Liver (tissue), 8 donors: ENCODE measurements at regions not wholly inside any gene's neighbourhood (a gene's known extent, or its start where the extent isn't known, plus 50 kb on each side); places are given as distances from the start of the nearest gene placed in this dataset.

Experiments used
- DNase-seq: peaks from one replicate; pipeline ENCODE4 v3.0.0-alpha.2; 2017; ENCODE audit warnings: low spot score
- H3K27ac ChIP-seq, 2 donors: one replicate each; pipeline ENCODE4 v1.7.0; 2013; ENCODE audit warnings: inconsistent platforms in 2 of 2, low read length in 2 of 2, control low read depth in 1 of 2, low read depth in 1 of 2, mild to moderate bottlenecking in 1 of 2
- H3K27me3 ChIP-seq, 4 donors: one replicate each; pipeline versions ENCODE4 v1.6.1 to v1.7.0; 2013; ENCODE audit warnings: low read length in 3 of 4, inconsistent platforms in 1 of 4, mild to moderate bottlenecking in 1 of 4, moderate library complexity in 1 of 4; ENCODE audit not compliant: control insufficient read depth in 4 of 4, insufficient read depth in 4 of 4
- H3K36me3 ChIP-seq, 4 donors: one replicate each; pipeline versions ENCODE4 v1.6.1 to v1.7.0; 2013; ENCODE audit warnings: low read length in 3 of 4, mild to moderate bottlenecking in 3 of 4, low read depth in 1 of 4, moderate library complexity in 1 of 4; ENCODE audit not compliant: control insufficient read depth in 4 of 4, insufficient read depth in 3 of 4
- H3K4me1 ChIP-seq, 4 donors: one replicate each; pipeline versions ENCODE4 v1.6.1 to v1.7.0; 2013; ENCODE audit warnings: low read length in 3 of 4, mild to moderate bottlenecking in 3 of 4, moderate library complexity in 1 of 4; ENCODE audit not compliant: control insufficient read depth in 4 of 4, insufficient read depth in 4 of 4
- H3K4me3 ChIP-seq, 3 donors: one replicate each; pipeline versions ENCODE4 v1.6.1 to v1.7.0; 2013; ENCODE audit warnings: low read length in 3 of 3, control low read depth in 1 of 3, low read depth in 1 of 3, mild to moderate bottlenecking in 1 of 3
- H3K9ac ChIP-seq, 2 donors: one replicate each; pipeline ENCODE4 v1.7.0; 2013; ENCODE audit warnings: low read length in 2 of 2, mild to moderate bottlenecking in 2 of 2, moderate library complexity in 2 of 2, control low read depth in 1 of 2, low read depth in 1 of 2
- H3K9me3 ChIP-seq, 4 donors: one replicate each; pipeline versions ENCODE4 v1.6.1 to v1.7.0; 2013; ENCODE audit warnings: low read length in 3 of 4; ENCODE audit not compliant: control insufficient read depth in 4 of 4
- EGR1 ChIP-seq, 2 donors: IDR thresholded peaks; 2 replicates each; pipeline ENCODE4 v1.6.1; 2016 to 2018; ENCODE audit warnings: antibody characterized with exemption in 2 of 2, low read depth in 2 of 2
- FOXA1 ChIP-seq: IDR thresholded peaks from 2 replicates; pipeline ENCODE4 v1.6.1; 2016; ENCODE audit warnings: antibody characterized with exemption
- FOXA2 ChIP-seq: IDR thresholded peaks from 2 replicates; pipeline ENCODE4 v1.6.1; 2016; ENCODE audit warnings: antibody characterized with exemption
- GABPA ChIP-seq, 2 donors: IDR thresholded peaks in 1 of 2; conservative IDR thresholded peaks in 1 of 2; 2 replicates each; pipeline ENCODE4 v1.6.1; 2016; ENCODE audit warnings: antibody characterized with exemption in 2 of 2, mild to moderate bottlenecking in 1 of 2, moderate library complexity in 1 of 2
- HNF4A ChIP-seq, 2 donors: conservative IDR thresholded peaks; 2 replicates each; pipeline ENCODE4 v1.6.1; 2016; ENCODE audit warnings: antibody characterized with exemption in 2 of 2, mild to moderate bottlenecking in 2 of 2
- HNF4G ChIP-seq: IDR thresholded peaks from 2 replicates; pipeline ENCODE4 v1.6.1; 2016; ENCODE audit warnings: antibody characterized with exemption
- JUND ChIP-seq, 2 donors: IDR thresholded peaks; 2 replicates each; pipeline ENCODE4 v1.6.1; 2016; ENCODE audit warnings: antibody characterized with exemption in 2 of 2
- NR2F2 ChIP-seq: IDR thresholded peaks from 2 replicates; pipeline ENCODE4 v1.6.1; 2016; ENCODE audit warnings: antibody characterized with exemption
- RAD21 ChIP-seq, 2 donors: IDR thresholded peaks; 2 replicates each; pipeline ENCODE4 v1.6.1; 2016; ENCODE audit warnings: antibody characterized with exemption in 2 of 2, mild to moderate bottlenecking in 2 of 2
- RXRA ChIP-seq, 2 donors: IDR thresholded peaks; 2 replicates each; pipeline ENCODE4 v1.6.1; 2017 to 2018; ENCODE audit warnings: antibody characterized with exemption in 2 of 2, mild to moderate bottlenecking in 1 of 2
- SP1 ChIP-seq: IDR thresholded peaks from 2 replicates; pipeline ENCODE4 v1.6.1; 2018; ENCODE audit warnings: antibody characterized with exemption, mild to moderate bottlenecking
- TAF1 ChIP-seq: conservative IDR thresholded peaks from 2 replicates; pipeline ENCODE4 v1.6.1; 2016; ENCODE audit warnings: antibody characterized with exemption, mild to moderate bottlenecking
- YY1 ChIP-seq: IDR thresholded peaks from 2 replicates; pipeline ENCODE4 v1.6.1; 2016; ENCODE audit warnings: antibody characterized with exemption, mild to moderate bottlenecking
- WGBS: extraction: QIAGEN DNeasy Blood & Tissue Kit; methylation state at CpG from one replicate; pipeline ENCODE4 v1.1.7; 2013; 5-methylcytosine and 5-hydroxymethylcytosine counted together
- TF ChIP-seq, protein P1 (sequence below): IDR thresholded peaks from 2 replicates; pipeline ENCODE4 v1.6.1; 2016; ENCODE audit warnings: antibody characterized with exemption
- TF ChIP-seq, protein P2 (sequence below): IDR thresholded peaks from 2 replicates; pipeline ENCODE4 v1.6.1; 2016; ENCODE audit warnings: antibody characterized with exemption
- TF ChIP-seq, protein P3 (sequence below): fragments of 150-350 bp; IDR thresholded peaks from 2 replicates; pipeline ENCODE4 v1.5.1; 2017; ENCODE audit warnings: improper control_type of control experiment, low read depth, low read length; ENCODE audit not compliant: missing input control
- TF ChIP-seq, protein P4 (sequence below): IDR thresholded peaks from 2 replicates; pipeline ENCODE4 v1.6.1; 2016; ENCODE audit warnings: antibody characterized with exemption, mild to moderate bottlenecking
- TF ChIP-seq, protein P5 (sequence below): IDR thresholded peaks from 2 replicates; pipeline ENCODE4 v1.6.1; 2016; ENCODE audit warnings: antibody characterized with exemption
- donor health status: healthy.
- donor health status: healthy.
- donor health status: healthy.
- donor health status: healthy.
- donor health status: healthy.

- H3K36me3 ChIP-seq = no peaks in the 10 kb centered on the region
- H3K27ac ChIP-seq = no peak overlapping the region
- H3K4me1 ChIP-seq = no peaks in the 10 kb centered on the region
- H3K9ac ChIP-seq = no peak overlapping the region
- H3K9me3 ChIP-seq = peaks cover 0 to 4% (median 0%) of the 10 kb centered on the region in 4 donors
- no peak for DNase-seq
- no peak overlapping the region for H3K4me3 ChIP-seq
- H3K27me3 ChIP-seq = no peaks in the 10 kb centered on the region
- TF ChIP-seq SP1 = no peak
- TF ChIP-seq, protein P1, sequence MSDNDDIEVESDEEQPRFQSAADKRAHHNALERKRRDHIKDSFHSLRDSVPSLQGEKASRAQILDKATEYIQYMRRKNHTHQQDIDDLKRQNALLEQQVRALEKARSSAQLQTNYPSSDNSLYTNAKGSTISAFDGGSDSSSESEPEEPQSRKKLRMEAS = no peak
- TF ChIP-seq TAF1 = no peak
- no peak for TF ChIP-seq FOXA2
- no peak for TF ChIP-seq RXRA (IDR thresholded peaks at IDR 0.05)
- no peak for TF ChIP-seq JUND (IDR thresholded peaks at IDR 0.05)
- TF ChIP-seq YY1 = no peak
- TF ChIP-seq GABPA (IDR thresholded peaks at IDR 0.05 in 1 of 2, conservative IDR thresholded peaks at IDR 0.05 in 1 of 2) = no peak
- no peak for TF ChIP-seq FOXA1
- no peak for TF ChIP-seq HNF4A (conservative IDR thresholded peaks at IDR 0.05)
- TF ChIP-seq, protein P2, sequence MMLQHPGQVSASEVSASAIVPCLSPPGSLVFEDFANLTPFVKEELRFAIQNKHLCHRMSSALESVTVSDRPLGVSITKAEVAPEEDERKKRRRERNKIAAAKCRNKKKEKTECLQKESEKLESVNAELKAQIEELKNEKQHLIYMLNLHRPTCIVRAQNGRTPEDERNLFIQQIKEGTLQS = no peak
- TF ChIP-seq NR2F2 = no peak
- no peak for TF ChIP-seq EGR1 (IDR thresholded peaks at IDR 0.05; ENCODE audit: low read depth in 2 of 2)
- TF ChIP-seq, protein P3, sequence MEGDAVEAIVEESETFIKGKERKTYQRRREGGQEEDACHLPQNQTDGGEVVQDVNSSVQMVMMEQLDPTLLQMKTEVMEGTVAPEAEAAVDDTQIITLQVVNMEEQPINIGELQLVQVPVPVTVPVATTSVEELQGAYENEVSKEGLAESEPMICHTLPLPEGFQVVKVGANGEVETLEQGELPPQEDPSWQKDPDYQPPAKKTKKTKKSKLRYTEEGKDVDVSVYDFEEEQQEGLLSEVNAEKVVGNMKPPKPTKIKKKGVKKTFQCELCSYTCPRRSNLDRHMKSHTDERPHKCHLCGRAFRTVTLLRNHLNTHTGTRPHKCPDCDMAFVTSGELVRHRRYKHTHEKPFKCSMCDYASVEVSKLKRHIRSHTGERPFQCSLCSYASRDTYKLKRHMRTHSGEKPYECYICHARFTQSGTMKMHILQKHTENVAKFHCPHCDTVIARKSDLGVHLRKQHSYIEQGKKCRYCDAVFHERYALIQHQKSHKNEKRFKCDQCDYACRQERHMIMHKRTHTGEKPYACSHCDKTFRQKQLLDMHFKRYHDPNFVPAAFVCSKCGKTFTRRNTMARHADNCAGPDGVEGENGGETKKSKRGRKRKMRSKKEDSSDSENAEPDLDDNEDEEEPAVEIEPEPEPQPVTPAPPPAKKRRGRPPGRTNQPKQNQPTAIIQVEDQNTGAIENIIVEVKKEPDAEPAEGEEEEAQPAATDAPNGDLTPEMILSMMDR = no peak
- TF ChIP-seq RAD21 (IDR thresholded peaks at IDR 0.05) = no peak
- TF ChIP-seq, protein P4, sequence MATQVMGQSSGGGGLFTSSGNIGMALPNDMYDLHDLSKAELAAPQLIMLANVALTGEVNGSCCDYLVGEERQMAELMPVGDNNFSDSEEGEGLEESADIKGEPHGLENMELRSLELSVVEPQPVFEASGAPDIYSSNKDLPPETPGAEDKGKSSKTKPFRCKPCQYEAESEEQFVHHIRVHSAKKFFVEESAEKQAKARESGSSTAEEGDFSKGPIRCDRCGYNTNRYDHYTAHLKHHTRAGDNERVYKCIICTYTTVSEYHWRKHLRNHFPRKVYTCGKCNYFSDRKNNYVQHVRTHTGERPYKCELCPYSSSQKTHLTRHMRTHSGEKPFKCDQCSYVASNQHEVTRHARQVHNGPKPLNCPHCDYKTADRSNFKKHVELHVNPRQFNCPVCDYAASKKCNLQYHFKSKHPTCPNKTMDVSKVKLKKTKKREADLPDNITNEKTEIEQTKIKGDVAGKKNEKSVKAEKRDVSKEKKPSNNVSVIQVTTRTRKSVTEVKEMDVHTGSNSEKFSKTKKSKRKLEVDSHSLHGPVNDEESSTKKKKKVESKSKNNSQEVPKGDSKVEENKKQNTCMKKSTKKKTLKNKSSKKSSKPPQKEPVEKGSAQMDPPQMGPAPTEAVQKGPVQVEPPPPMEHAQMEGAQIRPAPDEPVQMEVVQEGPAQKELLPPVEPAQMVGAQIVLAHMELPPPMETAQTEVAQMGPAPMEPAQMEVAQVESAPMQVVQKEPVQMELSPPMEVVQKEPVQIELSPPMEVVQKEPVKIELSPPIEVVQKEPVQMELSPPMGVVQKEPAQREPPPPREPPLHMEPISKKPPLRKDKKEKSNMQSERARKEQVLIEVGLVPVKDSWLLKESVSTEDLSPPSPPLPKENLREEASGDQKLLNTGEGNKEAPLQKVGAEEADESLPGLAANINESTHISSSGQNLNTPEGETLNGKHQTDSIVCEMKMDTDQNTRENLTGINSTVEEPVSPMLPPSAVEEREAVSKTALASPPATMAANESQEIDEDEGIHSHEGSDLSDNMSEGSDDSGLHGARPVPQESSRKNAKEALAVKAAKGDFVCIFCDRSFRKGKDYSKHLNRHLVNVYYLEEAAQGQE = no peak
- TF ChIP-seq, protein P5, sequence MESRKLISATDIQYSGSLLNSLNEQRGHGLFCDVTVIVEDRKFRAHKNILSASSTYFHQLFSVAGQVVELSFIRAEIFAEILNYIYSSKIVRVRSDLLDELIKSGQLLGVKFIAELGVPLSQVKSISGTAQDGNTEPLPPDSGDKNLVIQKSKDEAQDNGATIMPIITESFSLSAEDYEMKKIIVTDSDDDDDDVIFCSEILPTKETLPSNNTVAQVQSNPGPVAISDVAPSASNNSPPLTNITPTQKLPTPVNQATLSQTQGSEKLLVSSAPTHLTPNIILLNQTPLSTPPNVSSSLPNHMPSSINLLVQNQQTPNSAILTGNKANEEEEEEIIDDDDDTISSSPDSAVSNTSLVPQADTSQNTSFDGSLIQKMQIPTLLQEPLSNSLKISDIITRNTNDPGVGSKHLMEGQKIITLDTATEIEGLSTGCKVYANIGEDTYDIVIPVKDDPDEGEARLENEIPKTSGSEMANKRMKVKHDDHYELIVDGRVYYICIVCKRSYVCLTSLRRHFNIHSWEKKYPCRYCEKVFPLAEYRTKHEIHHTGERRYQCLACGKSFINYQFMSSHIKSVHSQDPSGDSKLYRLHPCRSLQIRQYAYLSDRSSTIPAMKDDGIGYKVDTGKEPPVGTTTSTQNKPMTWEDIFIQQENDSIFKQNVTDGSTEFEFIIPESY = no peak
- no peak for TF ChIP-seq HNF4G
These were observed 134.1 kb upstream of the ARHGEF9 start for GRCh38 chrX:63919081-63919480.

- no peaks in the 10 kb centered on the region for H3K4me1 ChIP-seq
- H3K27ac ChIP-seq = no peak overlapping the region
- DNase-seq = no peak
- TF ChIP-seq, protein P5 = no peak
- TF ChIP-seq, protein P4 = no peak
- TF ChIP-seq, protein P2 = no peak
- TF ChIP-seq TAF1 (no peak), GABPA (IDR thresholded peaks at IDR 0.05 in 1 of 2, conservative IDR thresholded peaks at IDR 0.05 in 1 of 2) (no peak), YY1 (no peak), HNF4G (no peak), HNF4A (conservative IDR thresholded peaks at IDR 0.05) (no peak), RXRA (IDR thresholded peaks at IDR 0.05) (no peak), EGR1 (IDR thresholded peaks at IDR 0.05; ENCODE audit: low read depth in 2 of 2) (no peak), RAD21 (IDR thresholded peaks at IDR 0.05) (no peak)
- H3K27me3 ChIP-seq = no peaks in the 10 kb centered on the region
- H3K9me3 ChIP-seq = peaks cover 0 to 9% (median 4%) of the 10 kb centered on the region in 4 donors
- H3K9ac ChIP-seq = no peak overlapping the region
- no peak overlapping the region for H3K4me3 ChIP-seq
- H3K36me3 ChIP-seq = no peaks in the 10 kb centered on the region
- WGBS = 33% methylated on average over 1 of the region's 1 CpG
These were observed 133.6 kb upstream of the ARHGEF9 start for GRCh38 chrX:63918611-63919010.
